ENCODE measurements at regions not wholly inside any gene's neighbourhood (a gene's known extent, or its start where the extent isn't known, plus 50 kb on each side); places are given as distances from the start of the nearest gene placed in this dataset.

- intact Hi-C loops (cut with DNase I): no loop called here
- ATAC-seq (no peak), DNase-seq (no peak)
- H3K27me3 ChIP-seq: no peaks in the 10 kb centered on the region
- WGBS (ENCODE audit: insufficient coverage, low coverage, low lambda C conversion rate, missing lambda C conversion rate): 78% methylated on average over 1 of the region's 2 CpGs
- H3K9me3 ChIP-seq: no peaks in the 10 kb centered on the region
- H3K4me1 ChIP-seq: no peaks in the 10 kb centered on the region
- no peak overlapping the region for H3K4me3 ChIP-seq
- no peaks in the 10 kb centered on the region for H3K36me3 ChIP-seq
- no peak overlapping the region for H3K27ac ChIP-seq
- TF ChIP-seq CTCF (IDR thresholded peaks at IDR 0.05): no peak
- TF ChIP-seq POLR2A (IDR thresholded peaks at IDR 0.05): no peak
These were observed 280.9 kb upstream of the TBX3 start for GRCh38 chr12:114964841-114965240.

GRCh38 chr12:114963846-114964245, 279.9 kb upstream of the TBX3 start:
- no peak for DNase-seq

GRCh38 chr12:114961491-114961890, 277.5 kb upstream of the TBX3 start:
- no peaks in the 10 kb centered on the region for H3K4me1 ChIP-seq
- no peak for ATAC-seq
- intact Hi-C loops (cut with DNase I): no loop called here
- H3K27ac ChIP-seq: no peak overlapping the region
- DNase-seq: no peak
- no peak for TF ChIP-seq POLR2A (IDR thresholded peaks at IDR 0.05)
- TF ChIP-seq CTCF (IDR thresholded peaks at IDR 0.05): no peak
- WGBS (ENCODE audit: insufficient coverage, low coverage, low lambda C conversion rate, missing lambda C conversion rate): 79% methylated on average over 7 of the region's 7 CpGs
- H3K9me3 ChIP-seq: no peaks in the 10 kb centered on the region
- no peaks in the 10 kb centered on the region for H3K27me3 ChIP-seq
- H3K4me3 ChIP-seq: no peak overlapping the region
- no peaks in the 10 kb centered on the region for H3K36me3 ChIP-seq

More at GRCh38 chr12:114963846-114964245, 279.9 kb upstream of the TBX3 start:
- TF ChIP-seq POLR2A (IDR thresholded peaks at IDR 0.05): no peak
- no peak for TF ChIP-seq CTCF (IDR thresholded peaks at IDR 0.05)
- H3K4me1 ChIP-seq: no peaks in the 10 kb centered on the region
- intact Hi-C loops (cut with DNase I): no loop called here
- no peak for ATAC-seq
- no peaks in the 10 kb centered on the region for H3K9me3 ChIP-seq
- H3K4me3 ChIP-seq: no peak overlapping the region
- WGBS (ENCODE audit: insufficient coverage, low coverage, low lambda C conversion rate, missing lambda C conversion rate): 86% methylated on average over 4 of the region's 4 CpGs
- no peak overlapping the region for H3K27ac ChIP-seq
- no peaks in the 10 kb centered on the region for H3K36me3 ChIP-seq
- no peaks in the 10 kb centered on the region for H3K27me3 ChIP-seq

- DNase-seq (no peak), ATAC-seq (no peak)
- 43% methylated on average over 4 of the region's 4 CpGs for WGBS (ENCODE audit: insufficient coverage, low coverage, low lambda C conversion rate, missing lambda C conversion rate)
- H3K27me3 ChIP-seq: no peaks in the 10 kb centered on the region
- H3K9me3 ChIP-seq: no peaks in the 10 kb centered on the region
- no peak for TF ChIP-seq CTCF (IDR thresholded peaks at IDR 0.05)
- TF ChIP-seq POLR2A (IDR thresholded peaks at IDR 0.05): no peak
- no peak overlapping the region for H3K27ac ChIP-seq
- H3K4me1 ChIP-seq: no peaks in the 10 kb centered on the region
- intact Hi-C loops (cut with DNase I): no loop called here
- H3K4me3 ChIP-seq: no peak overlapping the region
- no peaks in the 10 kb centered on the region for H3K36me3 ChIP-seq
These were observed 274.6 kb upstream of the TBX3 start for GRCh38 chr12:114958538-114958937.

- TF ChIP-seq POLR2A (IDR thresholded peaks at IDR 0.05): no peak
- no peak for TF ChIP-seq CTCF (IDR thresholded peaks at IDR 0.05)
- WGBS (ENCODE audit: insufficient coverage, low coverage, low lambda C conversion rate, missing lambda C conversion rate): 75% methylated on average over 3 of the region's 5 CpGs
- H3K4me3 ChIP-seq: no peak overlapping the region
- intact Hi-C loops (cut with DNase I): no loop called here
- no peak for DNase-seq
- no peak overlapping the region for H3K27ac ChIP-seq
- H3K4me1 ChIP-seq: no peaks in the 10 kb centered on the region
- no peak for ATAC-seq
- no peaks in the 10 kb centered on the region for H3K9me3 ChIP-seq
- no peaks in the 10 kb centered on the region for H3K36me3 ChIP-seq
- H3K27me3 ChIP-seq: no peaks in the 10 kb centered on the region
These were observed 273.2 kb upstream of the TBX3 start for GRCh38 chr12:114957225-114957624.
